GM21360 (cell line): ENCODE measurements at regions not wholly inside any gene's neighbourhood (a gene's known extent, or its start where the extent isn't known, plus 50 kb on each side); places are given as distances from the start of the nearest gene placed in this dataset.

Experiments used
- ATAC-seq: cut with Tn5 transposase; IDR thresholded peaks from one replicate; pipeline ENCODE4 v1.9.1; 2021; ENCODE audit warnings: mild to moderate bottlenecking, moderate library complexity; ENCODE audit not compliant: unreplicated experiment

DNA sequence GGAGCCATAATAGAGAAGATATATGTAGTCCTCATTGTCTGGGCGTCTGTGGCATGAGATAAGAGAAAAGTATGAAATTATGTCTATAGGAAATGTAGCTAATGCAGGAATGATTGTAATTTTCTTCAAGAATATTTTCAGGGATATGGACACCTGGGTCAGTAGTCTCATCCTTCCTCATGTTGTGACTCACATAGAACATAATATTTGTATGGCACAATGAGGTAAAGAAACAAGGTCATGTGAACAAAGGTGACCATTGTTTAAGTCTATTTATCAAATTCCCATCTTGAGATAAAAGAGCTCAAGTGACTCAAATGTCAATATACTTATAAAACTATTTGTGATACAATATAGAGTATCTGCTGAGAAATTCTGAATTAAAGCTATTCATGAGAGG is 345.5 kb upstream of the ROBO1 start:
- no peak for ATAC-seq

DNA sequence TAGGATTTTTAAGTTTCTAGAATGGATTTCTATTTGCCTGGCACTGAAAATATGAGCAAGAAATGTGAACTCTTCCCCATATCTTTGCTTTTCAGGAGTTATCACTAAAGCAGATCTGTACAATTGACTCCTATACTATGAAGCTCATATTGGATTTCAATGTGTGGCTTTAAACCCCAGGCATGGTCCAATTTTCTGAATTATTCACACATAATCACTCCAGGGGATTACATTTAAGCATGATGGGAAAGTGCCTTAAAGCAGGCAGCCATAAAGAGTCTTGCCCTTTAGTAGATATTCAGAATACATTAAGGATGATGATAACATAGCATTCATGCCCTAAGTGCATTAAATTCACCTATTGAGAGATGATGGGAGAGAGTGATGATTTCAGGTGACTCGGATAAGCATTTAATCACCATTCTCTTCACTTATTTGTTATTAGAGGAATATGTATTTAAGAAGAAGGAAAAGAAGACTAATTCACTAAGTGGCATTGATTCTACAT is 331.8 kb upstream of the ROBO1 start:
- no peak for ATAC-seq

DNA sequence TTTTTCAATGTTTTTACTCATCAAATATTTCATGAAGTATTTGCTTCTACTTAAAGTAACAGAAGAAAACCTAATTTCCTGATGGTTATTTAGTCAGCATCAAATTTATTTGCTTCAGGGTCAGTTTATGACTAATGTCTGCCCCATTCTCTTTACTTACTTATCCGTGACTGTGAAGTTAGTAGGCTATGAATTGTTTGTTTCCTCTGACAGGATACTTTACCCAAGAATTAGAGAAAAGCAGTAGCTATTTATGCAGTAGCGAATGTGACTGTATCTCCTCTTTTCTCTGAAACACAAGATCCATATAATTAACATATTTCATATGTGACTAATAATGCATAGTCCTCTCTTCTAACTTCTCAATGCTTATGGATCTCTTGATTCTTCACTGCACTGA is 329.9 kb upstream of the ROBO1 start:
- no peak for ATAC-seq

DNA sequence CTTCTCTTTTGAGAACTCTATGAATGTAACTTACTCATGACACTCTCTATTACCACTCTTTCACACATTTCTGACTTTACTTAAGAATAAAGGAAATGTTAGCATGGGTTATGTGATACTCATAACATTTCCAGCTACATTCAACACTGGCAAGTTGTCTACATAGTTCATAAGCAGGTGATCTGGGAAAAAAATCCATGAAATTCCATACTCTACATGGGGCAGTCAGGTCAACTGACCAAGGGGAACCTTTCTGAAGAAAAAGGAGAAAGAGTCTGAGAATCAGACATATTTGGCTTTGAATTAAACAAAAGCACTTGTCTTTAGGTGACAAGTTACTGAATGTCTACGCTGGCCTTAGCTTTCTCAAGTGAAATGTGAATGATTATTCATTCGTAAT is 329.1 kb upstream of the ROBO1 start:
- no peak for ATAC-seq

DNA sequence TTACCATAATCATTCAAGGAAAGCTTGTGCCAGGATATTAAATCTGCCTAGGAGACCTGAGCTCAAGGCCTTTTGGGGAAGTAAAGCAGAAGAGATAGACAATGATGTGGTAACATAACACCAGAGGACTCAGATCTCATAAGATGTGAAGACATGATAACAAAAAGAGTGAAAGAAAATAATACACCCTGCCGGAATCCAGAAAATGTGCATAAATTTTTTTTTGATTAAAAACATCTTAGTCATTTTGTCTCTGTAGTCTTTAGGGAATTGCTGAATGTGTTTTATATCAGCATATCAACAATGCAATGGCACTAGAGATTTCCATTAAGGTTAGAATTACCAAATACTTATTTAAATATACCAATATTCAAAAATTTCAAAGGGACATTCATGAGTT is 326.8 kb upstream of the ROBO1 start:
- no peak for ATAC-seq

DNA sequence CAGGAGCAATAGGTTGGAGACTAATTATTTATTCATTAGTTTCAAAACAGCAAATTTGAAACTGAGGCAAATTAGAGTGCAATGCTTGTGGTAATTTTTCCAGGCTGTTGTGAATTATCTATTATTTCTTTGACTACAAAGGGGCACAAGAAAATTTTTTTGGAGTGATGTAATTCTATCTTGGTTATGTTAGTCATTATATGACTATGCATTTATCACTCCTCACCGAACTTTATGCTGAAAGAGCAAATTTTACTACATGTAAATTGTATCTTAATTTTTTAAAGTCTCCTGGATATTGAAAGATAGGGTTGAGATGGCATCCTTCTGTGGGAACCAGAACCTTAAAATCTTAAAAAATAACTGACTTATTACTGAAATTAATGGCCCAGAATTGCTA is 320.0 kb upstream of the ROBO1 start:
- no peak for ATAC-seq

DNA sequence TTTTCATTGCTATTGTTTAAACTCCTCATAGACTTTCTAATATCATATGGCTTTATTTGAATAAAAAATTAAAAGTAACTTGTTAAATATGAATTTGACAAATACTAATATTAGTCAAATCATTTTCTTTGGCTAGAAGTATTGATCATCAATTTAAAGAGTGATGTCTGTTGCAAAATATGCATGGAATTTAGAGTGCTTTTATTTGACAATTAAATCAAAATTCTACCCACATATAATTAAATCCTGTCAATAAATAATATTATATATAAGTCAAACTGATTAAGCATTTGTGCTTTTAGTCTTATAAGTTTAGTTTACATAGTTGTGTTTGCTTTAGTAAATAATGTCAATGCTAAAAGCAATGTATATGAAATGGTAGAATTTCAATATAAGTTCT is 318.6 kb upstream of the ROBO1 start:
- ATAC-seq = no peak

DNA sequence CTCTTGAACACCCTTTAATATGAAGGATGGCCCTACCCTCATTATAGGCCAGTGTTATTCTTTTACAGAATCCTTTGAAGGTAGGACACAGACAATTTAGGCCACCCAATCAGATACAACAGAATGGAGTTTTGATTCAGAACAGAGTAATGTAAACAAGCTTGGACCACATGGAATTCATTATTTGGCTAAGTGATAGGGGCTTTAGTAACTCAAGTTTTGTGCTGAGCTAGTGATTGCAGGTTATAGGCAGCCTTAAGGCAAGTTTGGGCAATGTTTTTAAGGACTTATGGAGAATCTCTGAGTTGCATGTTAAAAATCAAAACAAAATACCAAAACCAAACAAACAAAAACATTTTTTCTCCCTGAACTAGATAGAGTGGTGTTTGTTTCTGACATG is 312.1 kb upstream of the ROBO1 start:
- no peak for ATAC-seq

DNA sequence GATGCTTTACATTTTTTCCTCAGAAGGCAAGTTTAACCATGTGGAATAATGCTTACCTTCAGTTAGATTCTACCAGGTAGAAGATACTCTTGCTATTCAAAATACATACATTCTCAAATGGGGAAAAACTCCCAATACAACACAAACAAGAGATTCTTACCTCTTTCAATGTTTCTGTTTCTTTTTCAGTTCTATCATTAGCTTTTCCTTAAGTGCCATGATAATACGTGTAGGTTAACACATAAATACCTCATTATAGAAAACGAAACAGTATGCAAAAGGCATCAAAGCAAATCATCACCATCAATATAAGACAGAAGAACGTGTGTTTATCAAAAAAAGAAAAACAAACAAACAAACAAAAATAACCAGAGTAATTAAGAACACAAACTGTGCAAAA is 300.7 kb upstream of the ROBO1 start:
- ATAC-seq = no peak

DNA sequence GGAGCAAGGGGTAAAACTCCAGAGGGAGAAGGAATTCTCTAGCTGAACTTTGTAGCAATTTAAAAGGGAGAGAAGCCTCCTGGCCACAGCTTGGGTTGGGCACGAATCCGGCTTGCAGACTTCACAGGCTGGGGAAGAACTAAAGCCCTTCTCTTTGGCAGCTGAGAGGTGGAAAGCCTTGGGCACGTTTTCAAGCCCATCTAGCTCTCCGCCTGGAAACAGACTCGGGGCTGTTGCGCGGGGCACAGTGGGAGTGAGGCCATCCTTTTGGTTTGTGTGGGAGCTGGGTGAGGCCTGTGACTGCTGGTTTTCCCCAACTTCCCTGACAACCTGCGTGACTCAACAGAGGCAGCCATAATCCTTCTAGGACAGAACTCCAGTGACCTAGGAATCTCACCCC is 295.7 kb upstream of the ROBO1 start:
- ATAC-seq = no peak

DNA sequence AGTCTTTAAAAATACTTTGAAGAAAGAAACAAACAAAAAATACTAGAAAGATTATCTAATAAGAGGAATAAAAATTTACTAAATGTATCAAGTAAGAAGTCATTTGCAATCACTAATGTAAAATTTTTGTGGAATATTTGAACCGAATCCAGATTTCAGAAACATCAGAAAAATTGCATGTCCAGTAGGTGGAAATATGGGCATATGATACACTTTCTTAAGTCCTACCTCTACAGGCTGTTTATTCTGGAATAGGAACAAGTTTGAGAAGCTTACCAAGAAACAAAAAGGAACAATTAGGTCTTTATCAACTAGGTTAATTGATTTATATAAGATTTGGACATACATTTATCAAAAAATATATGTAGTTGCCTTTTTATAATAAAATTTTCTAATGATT is 292.9 kb upstream of the ROBO1 start:
- ATAC-seq = no peak

DNA sequence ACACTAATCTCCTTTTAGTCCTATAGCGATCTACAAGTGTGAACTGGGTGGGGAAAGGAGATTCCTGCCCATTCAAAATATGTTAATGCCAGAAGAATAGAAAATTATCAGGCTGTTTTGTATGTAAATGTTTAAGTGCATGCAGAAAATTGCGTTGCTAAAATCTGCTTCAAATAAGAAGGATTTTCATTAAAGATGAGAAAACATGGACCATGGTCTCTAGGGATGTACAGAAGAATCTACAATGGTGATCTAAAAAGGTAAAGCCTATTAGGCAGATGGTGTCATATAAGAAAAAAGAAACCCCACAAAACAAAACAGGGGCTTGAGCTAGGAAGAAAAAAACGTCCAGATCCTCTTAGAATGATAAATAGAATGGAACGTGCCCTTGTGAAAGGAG is 287.5 kb upstream of the ROBO1 start:
- ATAC-seq = no peak

DNA sequence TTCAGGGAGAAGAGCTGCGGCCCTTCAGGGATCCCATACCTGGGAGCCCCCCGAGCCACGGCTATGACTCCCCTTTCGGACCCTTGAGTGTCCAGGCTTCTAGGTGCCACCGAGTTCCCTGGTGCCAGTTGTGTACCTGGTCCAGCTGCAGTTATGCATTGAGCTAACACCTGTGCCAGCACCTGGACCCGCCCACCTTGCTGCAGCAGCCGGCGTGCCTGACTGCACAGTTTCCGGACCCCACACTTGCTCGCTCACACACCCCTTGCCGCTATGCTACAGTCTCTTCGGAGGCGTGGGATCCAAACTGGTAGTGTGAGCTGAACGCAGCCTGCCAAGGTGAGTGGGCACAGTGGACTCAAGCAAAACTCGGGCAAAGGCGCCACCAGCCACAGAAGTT is 284.5 kb upstream of the ROBO1 start:
- no peak for ATAC-seq

DNA sequence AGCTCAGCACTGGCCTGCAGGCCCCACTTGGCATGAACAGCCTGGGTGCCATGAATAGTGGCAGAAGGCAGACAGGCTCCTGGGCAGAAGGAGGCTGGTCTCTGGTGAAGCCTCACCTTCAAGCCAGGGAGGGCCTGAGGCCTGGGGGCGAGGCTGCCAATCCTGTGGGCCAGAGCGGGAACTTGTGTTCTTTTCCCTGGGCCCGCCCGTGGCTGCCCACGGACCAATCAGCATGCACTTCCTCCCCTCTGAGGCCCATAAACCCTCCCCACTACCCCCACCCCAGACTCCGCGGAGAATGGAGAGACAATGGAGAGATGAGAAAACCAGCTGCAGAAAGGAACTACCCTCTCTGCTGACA is 283.8 kb upstream of the ROBO1 start:
- ATAC-seq = no peak

DNA sequence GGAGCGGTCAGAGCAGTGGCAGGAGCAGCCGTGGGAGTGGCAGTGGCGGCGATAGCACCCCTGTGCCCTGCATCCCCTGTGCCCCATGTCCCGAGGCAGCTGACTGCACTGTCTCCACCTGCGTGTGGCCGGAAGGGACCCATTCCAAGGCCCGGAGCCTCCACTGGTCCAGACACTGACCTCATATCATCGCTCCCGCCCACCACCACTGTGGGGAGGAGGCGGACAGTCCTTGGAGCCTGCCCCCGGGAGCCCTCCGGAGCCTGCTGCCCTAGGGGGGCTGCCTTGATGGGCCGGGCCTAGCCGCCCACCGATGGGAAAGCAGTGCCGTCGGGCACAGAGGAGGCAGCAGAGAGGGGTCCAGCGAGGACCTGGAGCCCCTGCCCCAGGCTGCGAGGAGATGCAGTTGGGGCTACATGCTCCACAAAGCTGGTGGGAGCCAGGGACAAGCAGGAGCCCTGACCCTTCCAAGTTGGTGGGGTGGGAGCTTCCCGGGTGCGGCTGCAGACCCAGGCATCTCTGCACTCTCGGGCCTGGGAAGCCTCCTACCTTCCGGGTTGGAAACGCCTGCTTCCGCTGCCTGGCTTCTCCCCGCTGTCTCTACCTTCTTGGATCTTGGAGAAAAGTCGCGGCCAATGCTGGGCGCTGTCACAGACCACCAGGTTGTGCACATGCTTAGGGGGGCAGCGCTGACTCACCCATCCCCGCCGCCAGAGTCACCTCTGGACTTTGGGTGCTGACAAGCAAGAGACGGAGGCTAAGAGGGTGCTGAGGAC is 283.2 kb upstream of the ROBO1 start:
- ATAC-seq = no peak

DNA sequence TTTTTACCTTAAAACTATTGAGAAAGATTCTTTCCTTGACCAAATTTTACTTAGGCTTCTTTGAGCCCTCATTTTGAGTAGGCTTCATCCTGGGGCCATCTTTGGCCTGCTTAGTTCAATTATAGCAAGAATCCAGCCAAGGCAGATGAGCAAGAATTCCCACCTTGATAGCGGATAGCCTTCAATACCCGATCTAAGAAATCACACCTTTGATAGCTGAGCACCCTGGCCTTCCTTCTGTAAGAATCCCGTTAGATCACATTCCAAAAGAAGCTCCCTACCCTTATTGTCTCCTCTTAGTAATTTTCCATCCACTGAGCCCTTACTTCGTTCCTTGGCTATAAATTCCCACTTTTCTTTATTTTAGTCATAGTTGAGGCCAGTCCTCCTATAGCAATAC is 275.4 kb upstream of the ROBO1 start:
- no peak for ATAC-seq

DNA sequence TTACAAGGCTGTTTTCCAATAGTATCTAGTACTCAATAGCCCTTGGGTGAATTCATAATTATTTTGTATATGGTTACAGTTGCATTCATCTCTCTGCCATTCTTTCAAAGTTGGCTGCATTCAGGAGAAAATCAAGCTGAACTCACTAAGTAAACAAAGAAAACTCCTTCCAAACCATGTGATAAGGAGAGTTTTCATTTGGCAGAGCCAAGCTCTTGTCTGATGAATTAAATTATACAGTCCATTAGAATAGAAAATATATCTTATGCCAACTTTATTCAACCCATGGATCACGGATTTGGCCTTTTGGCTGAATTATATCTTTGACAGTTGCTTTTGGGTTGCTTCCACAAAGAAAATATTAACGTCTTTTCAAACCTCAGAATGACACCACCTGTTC is 272.3 kb upstream of the ROBO1 start:
- ATAC-seq = no peak

DNA sequence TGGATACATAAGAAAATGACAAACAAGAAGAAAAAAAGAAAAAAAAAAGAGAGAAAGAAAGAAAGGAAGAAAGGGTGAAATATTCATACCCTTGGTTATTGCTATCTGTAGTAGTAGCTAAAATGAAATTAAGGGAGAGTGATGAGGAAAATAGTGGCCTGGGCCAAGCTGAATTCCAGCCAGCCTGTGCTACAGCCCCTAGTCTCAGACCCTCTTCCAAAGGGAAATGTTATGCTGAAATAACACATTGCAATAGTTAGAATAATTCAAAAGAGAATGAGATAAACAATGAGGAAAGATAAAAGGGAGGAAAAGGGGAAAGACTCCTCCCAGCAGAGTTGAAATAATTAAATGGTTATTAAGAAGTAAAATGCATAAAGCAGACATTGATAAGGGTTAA is 268.4 kb upstream of the ROBO1 start:
- no peak for ATAC-seq

DNA sequence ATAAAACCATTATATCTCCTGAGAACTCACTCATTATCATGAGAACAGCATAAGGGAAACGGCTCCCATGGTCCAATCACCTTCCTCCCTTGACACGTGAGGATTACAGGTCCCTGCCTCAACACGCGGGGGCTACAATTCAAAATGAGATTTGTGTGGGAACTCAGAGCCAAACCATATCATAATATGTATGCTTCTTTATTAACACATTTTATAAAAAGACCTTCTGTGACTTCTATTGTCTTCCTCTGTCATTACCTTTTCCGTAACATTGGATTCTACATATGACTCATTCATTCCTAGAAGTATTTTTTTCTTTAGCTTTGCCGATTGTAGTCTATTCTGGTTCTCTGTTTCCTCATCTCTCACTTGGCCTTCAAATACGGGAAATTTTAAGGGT is 267.2 kb upstream of the ROBO1 start:
- no peak for ATAC-seq

DNA sequence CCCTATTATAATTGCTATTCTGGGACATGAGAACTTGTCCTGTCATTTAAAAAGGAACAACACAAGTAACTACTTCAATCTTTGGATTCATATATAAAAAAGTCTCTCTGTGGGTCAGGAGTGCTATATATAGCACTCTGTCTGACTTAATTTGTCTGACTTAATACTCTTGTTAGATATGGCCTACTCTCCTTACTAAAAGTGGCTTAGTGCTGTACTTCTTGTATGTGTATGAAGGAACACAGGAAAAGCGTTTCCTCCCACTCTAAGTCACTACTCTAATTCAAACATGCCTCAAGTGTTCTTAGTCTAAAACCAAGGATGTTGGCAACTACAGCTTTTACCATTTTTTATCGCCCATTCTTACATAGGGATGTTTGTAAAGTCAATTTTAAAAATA is 255.2 kb upstream of the ROBO1 start:
- no peak for ATAC-seq

DNA sequence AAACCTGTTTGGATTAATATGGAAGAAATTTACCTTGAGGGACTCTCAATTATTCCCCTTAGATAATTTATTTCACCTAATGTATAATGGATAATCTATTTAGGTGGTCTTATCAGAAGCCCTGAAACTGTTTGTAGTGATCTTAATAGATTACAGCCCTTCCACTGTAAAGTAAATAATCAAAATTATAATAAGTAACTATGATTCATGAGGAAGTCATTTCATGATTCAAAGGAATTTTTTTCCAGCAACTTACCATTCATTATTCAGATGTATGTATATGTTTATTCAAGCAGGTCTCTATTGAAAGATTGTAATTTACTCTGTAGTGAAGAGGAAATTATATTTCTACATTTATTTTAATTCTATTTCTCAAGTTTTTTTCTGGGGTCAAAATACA is 250.6 kb upstream of the ROBO1 start:
- no peak for ATAC-seq

DNA sequence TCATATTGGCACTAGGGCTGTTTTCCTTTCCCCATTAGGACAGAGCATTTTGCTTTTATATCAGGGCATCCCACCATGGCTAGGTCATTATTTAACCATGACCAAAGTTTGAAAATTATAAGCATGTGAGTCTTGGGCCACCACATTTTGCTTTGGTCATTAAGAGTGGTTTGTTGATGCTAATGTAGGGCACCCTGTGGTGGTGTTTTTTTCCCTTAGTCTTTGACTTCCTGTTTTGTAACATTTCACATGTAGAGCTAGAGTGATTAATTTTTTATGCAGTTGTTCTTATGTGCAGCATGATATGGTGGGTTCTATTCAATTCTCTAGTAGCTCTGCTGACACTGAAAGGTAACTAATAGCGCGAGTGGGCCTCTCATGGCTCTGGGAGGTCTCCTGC is 249.6 kb upstream of the ROBO1 start:
- no peak for ATAC-seq

DNA sequence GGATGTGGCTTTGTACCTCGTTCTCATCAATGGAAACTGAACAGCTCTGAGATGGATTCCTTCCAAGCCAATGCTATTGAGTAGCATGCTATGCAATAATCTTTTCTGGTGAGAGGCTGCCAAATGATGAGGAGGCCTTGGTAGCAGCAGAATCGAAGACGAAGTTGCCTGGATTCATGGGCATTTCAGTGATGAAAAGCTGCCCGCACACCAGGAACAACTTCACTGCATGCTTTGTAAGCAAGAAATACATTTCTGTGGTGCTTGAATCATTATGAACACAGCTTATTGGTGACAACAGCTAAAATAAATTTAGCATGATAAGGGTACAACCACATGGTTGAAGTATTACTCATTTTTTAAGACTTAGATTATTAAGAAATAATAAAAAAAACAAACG is 246.8 kb upstream of the ROBO1 start:
- ATAC-seq = no peak
